RKO (cell line): ENCODE measurements at regions not wholly inside any gene's neighbourhood (a gene's known extent, or its start where the extent isn't known, plus 50 kb on each side); places are given as distances from the start of the nearest gene placed in this dataset.

Experiments
- DNase-seq: peaks from one replicate; pipeline ENCODE4 v3.0.0-alpha.2; 2016; ENCODE audit warnings: low spot score

DNA sequence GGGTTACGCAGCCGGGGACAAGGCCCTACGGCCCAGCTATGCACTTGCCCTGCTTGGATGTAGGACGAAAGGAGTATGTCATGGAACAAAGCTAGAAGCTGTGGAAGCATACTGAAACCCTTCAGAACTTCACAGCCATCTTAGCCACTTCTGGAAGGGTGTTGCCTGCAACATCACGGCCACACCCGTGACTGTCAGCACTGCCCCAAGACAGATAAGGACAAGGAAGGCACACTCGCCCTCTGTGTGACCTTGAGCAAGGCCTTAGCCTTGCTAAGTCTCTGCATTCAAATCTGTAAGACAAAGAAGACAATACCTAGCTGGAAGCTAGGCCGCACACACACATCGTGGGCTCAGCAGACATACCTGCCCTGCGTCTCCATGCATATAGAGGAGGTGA lies 352.5 kb upstream of the MGMT start:
- no peak for DNase-seq

DNA sequence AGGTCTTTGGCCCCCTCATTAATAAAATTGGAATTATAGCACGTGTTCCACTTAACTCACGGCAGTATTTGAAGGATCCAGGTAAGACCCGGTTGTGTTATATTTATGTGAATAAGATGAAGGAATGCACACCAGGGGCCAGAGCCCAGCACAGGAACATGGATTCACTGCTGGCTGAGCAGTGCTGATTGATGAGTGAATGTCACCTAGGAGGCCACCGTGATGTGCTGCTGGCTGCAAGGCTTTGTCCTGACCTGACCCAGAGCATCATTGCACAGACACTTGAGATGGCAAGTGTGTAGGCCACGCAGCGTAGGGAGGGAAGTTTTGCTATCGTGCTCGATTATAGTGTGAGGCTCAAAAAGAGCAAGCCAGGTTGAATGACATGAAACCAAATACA lies 350.7 kb upstream of the MGMT start:
- DNase-seq, result no peak

DNA sequence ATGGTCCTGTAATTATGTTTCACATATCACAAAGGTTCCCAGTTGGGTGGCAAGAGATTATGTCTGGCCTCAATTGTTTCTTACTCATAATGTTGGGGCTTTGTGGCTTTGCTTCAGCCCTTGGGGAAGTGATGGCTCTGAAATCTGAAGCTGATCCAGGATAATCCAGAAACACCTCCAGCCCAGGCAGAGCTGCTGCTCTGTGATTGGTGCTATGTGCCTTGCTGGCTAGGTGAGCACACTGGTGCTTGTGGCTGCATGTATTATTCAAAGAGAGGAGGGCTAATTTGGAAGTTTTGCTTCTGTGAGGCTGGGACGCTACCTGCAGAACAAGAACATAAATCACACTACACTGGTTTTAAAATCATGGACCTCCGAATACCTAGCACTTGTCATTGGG lies 346.6 kb upstream of the MGMT start:
- DNase-seq, result no peak

DNA sequence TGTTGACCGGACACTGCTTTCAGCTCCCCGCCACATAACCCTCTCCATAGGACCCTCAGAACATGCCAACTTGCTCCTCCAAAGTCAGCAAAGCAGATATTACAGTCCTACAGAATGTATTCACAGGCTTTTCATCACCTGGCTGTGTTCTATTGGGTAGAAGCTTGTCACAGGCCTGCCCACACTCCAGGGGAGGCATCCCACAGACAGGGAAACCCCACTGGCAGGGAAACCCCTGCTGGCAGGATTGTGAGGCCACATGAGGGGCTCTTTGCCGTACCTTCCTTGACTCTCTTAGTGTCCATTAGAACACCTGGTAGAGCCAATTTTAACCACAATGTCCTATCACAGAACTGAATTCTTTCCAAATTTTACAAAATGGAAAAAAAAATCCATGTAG lies 344.2 kb upstream of the MGMT start:
- DNase-seq, result no peak

DNA sequence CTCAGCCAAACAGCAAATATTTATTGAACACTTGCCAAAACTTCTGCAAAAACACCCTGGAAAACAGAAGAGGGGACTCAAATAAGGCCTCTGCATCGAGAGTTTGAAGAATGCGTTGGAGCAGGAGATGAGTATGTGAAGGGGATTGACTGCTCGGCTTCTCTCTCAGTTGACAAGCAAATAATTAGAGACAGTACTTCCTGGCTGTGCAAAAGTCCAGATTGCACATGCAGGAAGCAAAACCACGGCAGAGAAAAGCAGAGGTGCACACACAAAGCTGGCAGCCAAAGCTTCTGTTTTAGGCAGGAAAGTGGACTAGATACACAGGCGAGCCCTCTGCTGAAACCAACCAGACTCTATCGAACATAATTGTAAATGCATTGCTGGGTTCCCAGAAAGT lies 343.6 kb upstream of the MGMT start:
- no peak for DNase-seq

DNA sequence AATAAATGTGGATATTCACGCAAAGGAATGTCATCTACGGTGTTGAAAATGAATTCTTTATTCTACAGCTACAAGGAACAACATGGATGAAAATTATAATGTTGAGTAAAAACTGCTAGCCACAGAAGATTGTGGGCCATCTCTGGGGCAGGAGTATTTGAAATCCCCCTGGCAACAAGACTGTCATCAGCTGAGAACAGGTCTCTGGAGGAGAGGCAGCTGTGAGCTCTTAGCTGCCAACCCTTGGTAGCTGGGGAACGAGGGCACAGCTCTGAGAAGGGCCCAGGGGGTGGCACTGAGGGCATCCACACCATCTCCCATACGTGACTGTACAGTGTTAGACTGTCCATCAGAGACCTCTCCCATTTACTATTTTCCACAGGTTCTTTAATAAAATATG lies 340.1 kb upstream of the MGMT start:
- DNase-seq, result no peak

DNA sequence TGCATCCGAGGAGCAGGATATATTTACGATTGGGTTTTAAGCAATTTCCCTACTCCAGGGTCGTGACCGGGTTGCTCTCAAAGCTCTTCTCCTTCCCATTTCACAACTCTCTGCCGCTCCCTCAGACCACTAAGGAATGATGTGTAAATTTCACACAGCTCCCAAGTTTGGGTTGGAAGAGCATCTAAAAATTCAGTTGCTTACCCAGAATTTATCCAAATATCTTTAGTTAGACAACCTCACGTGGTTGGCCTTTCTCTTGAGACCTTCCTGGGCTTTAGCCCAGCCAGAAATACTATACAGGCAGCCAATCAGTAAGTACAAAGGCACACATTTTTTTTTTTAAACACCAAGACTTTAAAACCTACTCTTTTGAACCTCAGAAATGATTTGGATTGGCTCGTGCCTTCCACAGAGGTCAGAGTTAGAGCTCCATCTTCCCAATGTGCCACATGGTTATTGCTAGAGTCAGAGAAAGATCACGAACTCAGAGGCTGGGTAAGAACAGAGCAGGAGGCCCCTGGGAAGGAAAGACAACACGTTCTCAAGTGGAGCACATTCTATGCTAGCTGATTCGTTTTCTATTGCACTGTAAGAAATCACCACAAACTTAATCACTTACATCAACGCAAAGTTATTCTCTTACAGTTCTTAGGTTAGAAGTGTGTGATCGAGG lies 335.4 kb upstream of the MGMT start:
- no peak for DNase-seq

DNA sequence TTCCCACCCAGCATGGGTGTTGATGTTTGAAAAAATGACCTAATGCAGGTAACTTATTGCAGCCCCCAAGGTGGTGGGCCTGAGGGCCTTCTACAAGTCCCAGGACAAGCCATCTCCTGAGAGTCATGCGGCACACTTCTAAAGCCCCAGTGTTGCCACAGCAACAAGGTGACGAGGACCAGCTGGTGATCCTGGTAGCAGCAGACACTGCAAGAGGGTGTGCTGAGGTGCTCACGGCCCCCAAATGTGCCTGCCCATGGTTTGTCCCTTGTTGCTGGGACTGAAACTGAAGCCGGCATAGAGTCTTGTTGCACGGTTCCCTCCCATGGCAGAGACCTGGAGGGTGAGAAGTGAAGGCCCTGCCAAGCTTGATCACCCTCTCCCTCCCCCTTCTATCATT lies 333.2 kb upstream of the MGMT start:
- DNase-seq, result no peak

DNA sequence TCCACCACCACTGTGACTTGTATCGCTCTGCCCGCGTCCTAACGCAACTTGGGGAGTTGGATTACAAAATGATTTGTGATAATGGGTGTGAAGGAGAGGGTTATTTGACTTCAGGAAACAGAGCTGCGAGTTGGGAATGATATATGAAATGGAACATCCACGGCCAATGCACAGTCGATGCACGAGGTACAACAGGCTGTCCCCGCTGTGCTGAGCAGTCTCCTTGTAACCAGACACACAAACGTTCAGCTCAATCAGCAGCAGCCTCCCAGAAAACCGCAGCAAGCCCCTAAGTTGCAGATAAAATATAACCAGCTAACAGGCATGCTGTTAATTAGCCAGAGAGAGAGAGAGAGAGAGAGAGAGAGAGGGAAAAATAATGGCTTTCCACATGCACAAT lies 332.7 kb upstream of the MGMT start:
- no peak for DNase-seq

DNA sequence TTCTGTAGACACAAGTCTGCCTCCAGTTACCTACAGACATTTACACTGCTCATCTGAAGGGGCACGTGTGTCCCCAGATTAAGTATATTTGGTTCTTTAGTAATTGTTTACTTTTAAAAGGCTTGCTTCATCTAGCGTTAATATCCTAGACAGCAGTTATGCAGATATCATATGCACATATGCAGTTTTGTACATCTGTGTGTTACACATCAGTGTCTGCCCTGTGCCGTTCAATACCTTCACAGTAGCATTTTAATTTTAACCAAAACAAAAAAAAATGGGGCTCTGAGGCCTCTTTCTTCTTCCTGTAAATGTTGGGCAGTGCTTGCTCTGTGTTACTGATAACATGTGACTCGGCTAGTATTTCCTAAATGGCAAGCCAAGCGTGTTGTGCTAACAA lies 331.4 kb upstream of the MGMT start:
- DNase-seq, result no peak

DNA sequence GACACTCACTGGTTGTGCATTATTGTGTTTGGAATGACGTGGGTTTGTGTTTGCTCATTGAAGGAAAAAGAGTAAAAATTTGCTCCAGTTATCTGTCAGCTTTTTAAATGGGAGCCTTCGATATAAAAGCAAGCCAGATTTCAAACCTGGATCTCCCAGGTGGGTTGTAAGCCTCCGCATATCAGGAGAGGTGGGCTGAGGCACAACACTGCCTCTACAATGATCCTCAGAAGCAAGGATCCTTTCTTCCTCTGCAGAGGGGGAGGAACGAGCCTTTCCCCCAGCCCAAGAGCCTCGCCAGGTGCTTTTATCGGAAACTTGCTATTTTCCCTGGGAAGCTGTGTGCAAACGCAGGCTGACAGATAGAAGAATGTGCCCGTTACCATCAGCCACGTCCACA lies 331.0 kb upstream of the MGMT start:
- DNase-seq, result no peak

DNA sequence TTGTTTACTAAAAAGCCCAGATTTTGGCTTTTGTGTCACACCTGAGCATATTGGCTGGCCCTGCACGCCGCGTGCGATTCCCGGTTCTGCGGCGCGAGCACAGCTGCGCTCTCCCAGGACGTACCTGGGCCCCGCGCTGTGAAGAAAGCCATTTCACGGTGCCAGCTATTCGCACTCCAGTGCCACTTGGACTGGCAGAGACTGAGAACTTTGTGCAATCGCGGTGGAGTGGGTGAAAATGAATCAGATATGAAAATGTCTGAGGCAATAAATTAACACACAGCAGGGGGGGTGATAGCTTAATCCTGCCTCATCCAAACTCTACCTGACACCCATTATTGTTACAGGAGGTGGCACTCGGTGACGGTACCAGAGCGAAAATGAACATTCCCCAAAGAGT lies 330.1 kb upstream of the MGMT start:
- no peak for DNase-seq

DNA sequence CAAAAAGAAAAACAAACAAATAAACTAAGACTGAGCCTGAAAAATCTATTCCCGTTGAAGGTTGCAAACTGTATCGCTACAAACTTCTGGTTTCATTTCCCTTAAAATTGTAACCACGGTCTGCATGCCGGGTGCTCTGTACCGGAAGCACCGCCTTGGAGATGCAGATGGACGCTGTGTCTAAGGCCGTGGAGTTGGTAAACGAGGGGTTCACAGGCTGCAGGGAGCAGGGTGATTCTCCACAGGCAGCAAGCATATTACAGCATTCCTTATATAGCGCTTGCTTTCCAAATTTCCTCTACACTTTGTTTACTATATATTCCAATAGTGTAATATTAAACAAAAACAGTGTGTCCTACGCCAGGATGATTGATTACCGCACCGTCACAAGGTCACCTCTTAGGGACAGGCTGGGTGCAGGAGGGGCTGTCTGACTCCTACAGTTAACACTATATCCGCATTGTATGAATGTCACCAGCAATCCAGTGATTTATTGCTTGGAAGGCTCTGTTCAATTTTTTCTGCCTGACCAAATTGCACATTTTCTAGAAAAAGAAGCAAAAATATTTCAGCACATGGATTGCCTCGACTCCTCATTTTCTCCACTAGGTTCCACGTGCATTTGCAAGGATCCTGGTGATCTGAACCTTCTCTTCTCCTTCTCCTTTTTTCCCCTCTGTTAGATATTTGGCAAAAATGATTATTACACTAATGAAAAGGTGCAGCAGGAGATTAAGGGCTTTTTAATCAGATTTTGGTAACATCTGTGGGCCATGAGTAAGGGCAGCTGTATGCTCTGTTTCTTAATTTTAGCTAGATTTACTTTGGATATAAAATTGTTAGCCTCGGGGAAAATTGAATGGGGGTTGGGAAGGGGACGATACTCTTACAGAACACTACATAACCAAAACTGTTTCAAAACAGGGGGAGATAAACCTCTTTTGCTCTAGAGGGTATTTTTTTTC lies 325.8 kb upstream of the MGMT start:
- no peak for DNase-seq

DNA sequence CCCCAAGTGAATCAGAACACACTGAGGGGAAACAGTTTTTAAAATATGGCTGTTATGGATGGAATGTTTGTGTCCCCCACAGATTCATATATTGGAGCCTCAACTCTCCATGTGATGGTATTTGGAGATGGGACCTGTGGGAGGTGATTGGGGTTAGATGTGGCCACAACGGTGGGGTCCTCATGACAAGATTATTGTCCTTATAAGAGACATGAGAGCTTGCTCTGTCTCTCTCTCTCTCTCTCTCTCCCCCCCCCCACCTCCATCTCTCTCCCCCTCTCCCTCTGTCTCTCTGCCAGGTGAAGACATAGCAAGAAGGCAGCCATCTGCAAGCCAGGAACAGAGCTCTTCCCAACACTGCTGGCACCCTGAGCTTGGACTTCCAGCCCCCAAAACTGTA lies 315.8 kb upstream of the MGMT start:
- no peak for DNase-seq

DNA sequence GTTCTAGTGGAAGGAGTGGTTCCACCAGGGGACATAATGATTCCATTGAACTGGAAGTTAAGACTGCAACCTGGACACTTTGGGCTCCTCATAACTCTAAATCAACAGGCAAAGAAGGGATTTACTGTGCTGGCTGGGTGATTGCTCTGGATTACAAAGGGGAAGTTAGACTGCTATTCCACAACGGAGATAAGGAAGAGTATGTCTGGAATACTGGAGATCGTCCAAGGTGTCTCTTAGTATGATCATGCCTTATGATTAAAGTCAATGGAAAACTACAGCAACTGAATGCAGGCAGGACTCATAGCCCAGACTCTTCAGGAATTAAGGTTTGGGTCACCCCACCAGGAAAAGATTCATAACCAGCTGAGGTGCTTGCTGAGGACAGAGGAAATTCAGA lies 310.6 kb upstream of the MGMT start:
- DNase-seq, result no peak

DNA sequence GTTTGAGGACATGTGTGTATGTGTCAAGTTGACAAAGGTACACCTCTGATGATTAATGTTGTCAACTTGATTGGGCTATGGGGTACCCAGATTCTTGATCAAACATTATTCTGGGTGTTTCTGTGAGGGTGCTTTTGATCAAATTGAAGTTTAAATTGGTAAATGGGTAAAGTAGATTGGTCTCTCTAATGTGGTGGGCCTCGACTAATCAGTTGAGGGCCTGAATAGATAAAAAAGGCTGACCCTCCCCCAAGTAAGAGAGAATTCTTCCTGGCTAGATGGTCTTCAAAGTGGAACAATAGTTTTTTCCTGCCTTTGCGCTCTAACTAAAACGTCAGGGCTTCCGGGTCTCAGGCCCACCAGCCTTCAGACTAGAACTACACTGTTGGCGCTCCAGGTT lies 309.9 kb upstream of the MGMT start:
- no peak for DNase-seq

DNA sequence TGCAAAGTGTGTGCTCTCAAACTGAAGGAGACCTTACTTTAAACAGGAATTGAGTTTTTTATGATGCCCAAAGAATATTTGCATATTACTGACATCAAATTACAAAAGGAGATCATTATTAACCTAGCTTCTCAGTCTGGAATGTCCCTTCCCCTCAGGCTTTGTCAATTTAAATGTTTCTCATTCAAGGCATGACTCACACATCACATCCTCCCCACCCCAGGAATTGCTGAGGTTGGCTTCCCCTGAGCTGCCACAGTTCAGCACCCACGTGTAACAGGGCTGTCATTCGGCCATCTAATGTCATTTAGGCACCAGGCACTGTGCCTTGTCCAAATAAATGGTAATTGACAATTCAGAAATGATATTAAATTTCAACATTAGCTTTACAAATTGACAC lies 305.9 kb upstream of the MGMT start:
- peak; percentile 35 for DNase-seq

DNA sequence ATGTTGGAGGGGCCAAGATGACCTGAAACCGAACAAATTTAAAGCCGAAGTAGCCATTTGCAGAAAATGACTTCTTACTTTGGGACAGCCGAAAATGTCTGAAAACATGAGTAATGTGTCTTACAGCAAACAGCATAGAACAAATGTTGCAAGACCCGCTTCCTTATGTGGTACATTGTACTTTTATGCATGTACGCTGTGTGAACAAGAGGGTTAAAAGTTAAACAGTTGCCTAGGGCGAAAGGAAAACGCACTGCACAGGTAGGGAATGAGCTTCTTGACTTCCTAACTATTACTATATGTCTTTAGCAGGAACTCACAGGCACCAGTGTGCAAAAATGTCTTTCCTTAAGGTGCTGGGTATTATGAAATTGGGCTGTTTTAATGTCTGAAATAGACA lies 303.5 kb upstream of the MGMT start:
- DNase-seq, result no peak

DNA sequence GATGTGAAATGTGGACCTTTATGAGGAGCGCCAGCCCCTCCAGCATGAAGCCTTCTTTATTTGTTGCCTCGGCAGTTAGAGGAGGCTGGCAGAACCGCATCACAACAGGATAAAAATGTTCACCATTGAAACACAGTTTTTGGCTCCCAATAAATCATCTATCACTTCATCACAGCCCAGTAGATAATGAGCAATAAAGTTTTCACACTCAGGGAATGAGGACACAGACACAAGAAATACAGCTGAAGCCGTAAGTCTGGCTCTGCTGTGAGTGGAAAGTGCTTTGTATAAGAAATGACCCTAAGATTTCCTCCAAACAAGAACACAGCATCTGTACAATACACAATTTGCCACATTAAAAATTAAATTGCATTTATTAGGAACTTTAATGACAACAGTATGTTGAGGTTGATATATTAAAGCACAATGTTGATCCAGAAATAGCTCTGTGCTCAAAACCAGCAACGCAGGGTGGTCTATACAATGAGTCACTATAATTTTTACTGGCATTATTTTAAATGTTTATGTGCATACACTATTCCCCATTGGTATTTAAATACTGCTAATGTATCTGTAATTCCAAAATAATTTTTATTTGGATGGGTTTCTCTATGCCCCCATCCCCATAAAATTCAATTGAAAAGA lies 301.8 kb upstream of the MGMT start:
- DNase-seq, result no peak

DNA sequence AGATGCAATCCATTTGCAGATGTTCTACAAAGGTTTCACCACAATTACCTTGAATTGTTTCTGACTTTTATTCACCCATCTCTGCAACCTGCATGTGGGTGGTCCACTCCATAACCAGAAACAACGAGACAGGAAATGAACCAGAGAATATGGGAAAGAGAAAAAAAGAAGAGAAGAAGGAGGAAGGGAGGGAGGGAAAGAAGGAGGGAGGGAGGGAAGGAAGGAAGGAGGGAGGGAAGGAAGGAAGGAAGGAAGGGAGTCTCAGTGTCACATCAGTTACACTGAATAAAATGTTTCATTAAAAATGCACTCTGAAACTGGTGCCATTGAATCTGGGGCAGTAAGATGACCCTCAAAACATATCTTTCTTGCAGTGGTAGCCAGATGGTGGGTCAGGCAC lies 301.3 kb upstream of the MGMT start:
- DNase-seq, result no peak

DNA sequence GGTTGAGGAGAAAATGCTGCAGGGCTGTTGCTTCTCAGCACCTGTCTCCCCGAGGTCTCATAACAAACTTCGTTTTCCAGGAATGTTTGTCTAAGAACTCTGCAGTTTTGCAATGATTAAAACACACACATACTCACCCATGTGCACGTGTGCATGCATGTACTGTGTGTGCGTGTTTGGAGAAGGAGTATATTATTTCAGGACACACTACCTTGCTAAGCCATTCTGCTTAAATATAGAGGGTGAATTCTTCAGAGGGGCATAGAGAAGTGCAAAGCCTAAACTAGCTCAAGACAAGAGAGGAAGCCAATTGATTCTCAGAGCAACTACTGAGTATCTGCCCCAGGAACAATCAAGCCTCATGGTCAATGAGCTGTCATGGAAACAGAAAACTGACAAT lies 298.4 kb upstream of the MGMT start:
- no peak for DNase-seq

DNA sequence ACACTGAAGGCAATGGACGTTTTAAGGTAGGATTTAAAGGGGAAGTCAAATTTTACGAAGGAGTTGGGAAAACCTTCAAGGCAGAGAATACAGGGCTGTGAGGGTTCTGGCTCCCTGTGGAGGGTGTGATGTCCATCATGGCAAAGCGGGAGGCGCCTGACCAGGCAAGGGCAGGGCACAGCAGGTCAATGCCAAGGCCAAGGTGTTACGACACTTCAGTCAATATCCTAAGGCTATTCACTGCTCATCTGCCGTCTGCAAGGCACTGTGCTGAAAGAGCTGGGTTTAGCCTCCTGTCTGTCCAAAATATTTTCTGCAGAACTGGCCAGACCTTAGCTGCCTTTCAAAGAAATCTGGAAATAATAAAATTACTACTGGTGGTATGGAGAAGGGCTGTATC lies 297.9 kb upstream of the MGMT start:
- DNase-seq, result no peak

DNA sequence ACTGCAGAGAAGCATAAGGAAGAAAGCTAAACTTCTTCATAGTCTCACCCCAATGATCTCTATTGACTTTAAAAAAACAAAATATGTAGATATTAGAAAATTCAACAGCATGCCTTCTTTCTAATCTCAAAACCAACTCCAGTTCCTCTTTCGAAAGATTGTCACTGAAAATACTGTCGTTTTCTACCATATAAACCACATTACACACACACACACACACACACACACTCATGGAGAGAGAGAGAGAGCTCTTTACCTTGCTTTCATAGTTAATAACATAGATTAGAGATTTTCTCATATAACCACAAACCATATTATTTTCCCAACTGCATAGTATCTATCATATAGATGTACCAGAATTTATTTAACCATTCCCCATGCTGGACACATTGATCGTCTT lies 296.2 kb upstream of the MGMT start:
- no peak for DNase-seq
